HepG2 (cell line): ENCODE measurements at regions not wholly inside any gene's neighbourhood (a gene's known extent, or its start where the extent isn't known, plus 50 kb on each side); places are given as distances from the start of the nearest gene placed in this dataset.

ENCODE experiments used
- ATAC-seq: fragments of 200-7000 bp; cut with Tn5 transposase; 3 replicates; pipeline ENCODE4 v1.9.1; 2020; ENCODE audit warnings: mild to moderate bottlenecking, moderate library complexity
- BruUV-seq: library from RNA; stranded (reverse); fragments of 400-500 nt; replicated peaks from 2 replicates; lab custom pipeline; 2021; lab: Mats Ljungman, UMichigan
- CTCF ChIA-PET: fragments of 300-600 bp; formaldehyde crosslinking; extraction: SDS; loops from one replicate; lab custom pipeline; 2021; ENCODE audit warnings: low total read pairs, inconsistent platforms, low intra/inter-chr PET ratio; lab: Yijun Ruan, JAX
- POLR2A ChIA-PET: fragments of 350-600 bp; sonication (Branson Sonifier 250); formaldehyde crosslinking; loops from one replicate; lab custom pipeline; 2020; ENCODE audit warnings: antibody characterized with exemption, inconsistent platforms; lab: Yijun Ruan, JAX
- DNase-seq: peaks from one replicate; pipeline ENCODE4 v3.0.0-alpha.2; 2015; ENCODE audit warnings: low spot score
- FAIRE-seq: peaks from 3 replicates; lab custom pipeline; 2011; peaks lifted over from hg19 to GRCh38; lab: Jason Lieb, UNC
- H2AFZ ChIP-seq: one replicate; pipeline ENCODE4 v1.6.1; 2011; ENCODE audit warnings: low read length, inconsistent platforms
- H3K27ac ChIP-seq: fragments of 300-600 bp; 3 replicates; pipeline ENCODE4 v1.8.0; 2011; ENCODE audit warnings: mixed run types, mild to moderate bottlenecking, mixed read lengths, low read length, inconsistent platforms; ENCODE audit not compliant: insufficient read depth; ENCODE audit errors: extremely low read length
- H3K27me3 ChIP-seq, 2 experiments: fragments of 200-600 bp in 1 of 2; 2 replicates in 1 of 2; 3 replicates in 1 of 2; pipeline versions ENCODE4 v1.6.0 to v1.8.0; 2011; ENCODE audit warnings: low read length in 2 of 2, mild to moderate bottlenecking in 2 of 2, moderate library complexity in 2 of 2, inconsistent platforms in 1 of 2; ENCODE audit not compliant: insufficient read depth in 2 of 2, control insufficient read depth in 1 of 2
- H3K36me3 ChIP-seq, 2 experiments: fragments of 200-600 bp in 1 of 2; replicated peaks in 1 of 2; 2 replicates in 1 of 2; 3 replicates in 1 of 2; pipeline versions ENCODE4 v1.5.1 to v1.8.0; 2011; ENCODE audit warnings: low read length in 2 of 2, inconsistent platforms in 1 of 2; ENCODE audit not compliant: insufficient read depth in 2 of 2, control insufficient read depth in 1 of 2
- H3K4me1 ChIP-seq: 2 replicates; pipeline ENCODE4 v1.5.1; 2012; ENCODE audit warnings: low read length, inconsistent platforms; ENCODE audit not compliant: insufficient read depth
- H3K4me2 ChIP-seq: 2 replicates; pipeline ENCODE4 v1.6.0; 2011; ENCODE audit warnings: low read depth, low read length, inconsistent platforms
- H3K4me3 ChIP-seq, 3 experiments: fragments of 200-600 bp in 1 of 3; sonication (generic), shearing (Covaris generic) in 1 of 3; replicated peaks in 1 of 3; 2 replicates each; pipeline ENCODE4 v1.5.1; 2011 to 2016; ENCODE audit warnings: low read length in 3 of 3, inconsistent platforms in 2 of 3, low read depth in 2 of 3, mild to moderate bottlenecking in 2 of 3, control low read depth in 1 of 3, mixed read lengths in 1 of 3; ENCODE audit not compliant: insufficient read depth in 1 of 3
- H3K79me2 ChIP-seq: one replicate; pipeline ENCODE4 v1.6.1; 2011; ENCODE audit warnings: low read length, inconsistent platforms; ENCODE audit not compliant: insufficient read depth
- H3K9ac ChIP-seq: 2 replicates; pipeline ENCODE4 v1.6.0; 2011; ENCODE audit warnings: mild to moderate bottlenecking, low read depth, low read length, inconsistent platforms; ENCODE audit not compliant: insufficient read depth
- H3K9me3 ChIP-seq: 2 replicates; pipeline ENCODE4 v1.5.1; 2012; ENCODE audit warnings: mild to moderate bottlenecking, low read length
- H4K20me1 ChIP-seq: 2 replicates; pipeline ENCODE4 v1.6.0; 2011; ENCODE audit warnings: inconsistent platforms, mild to moderate bottlenecking, low read length, moderate library complexity; ENCODE audit not compliant: insufficient read depth
- AGO1 ChIP-seq: fragments of 200-400 bp; formaldehyde crosslinking; IDR thresholded peaks from 2 replicates; pipeline ENCODE4 v1.6.1; 2017; ENCODE audit warnings: mild to moderate bottlenecking, low read depth, low read length, moderate library complexity; ENCODE audit not compliant: poor library complexity, severe bottlenecking
- AHDC1 ChIP-seq: sonication (generic); formaldehyde crosslinking; IDR thresholded peaks from 2 replicates; pipeline ENCODE4 v1.5.1; 2020; ENCODE audit warnings: mild to moderate bottlenecking, missing genetic modification reagents, borderline replicate concordance
- ZFYVE20 ChIP-seq: sonication (generic); formaldehyde crosslinking; IDR thresholded peaks from 2 replicates; pipeline ENCODE4 v1.8.0; 2023; ENCODE audit warnings: low read depth, mild to moderate bottlenecking, moderate library complexity, missing genetic modification reagents, borderline replicate concordance
- ZSCAN20 ChIP-seq: sonication (generic); formaldehyde crosslinking; IDR thresholded peaks from 2 replicates; pipeline ENCODE4 v1.4.0; 2020; ENCODE audit warnings: missing genetic modification reagents, mild to moderate bottlenecking, borderline replicate concordance
- WGBS: methylation state at CpG from one replicate; pipeline ENCODE4 v1.1.6; 2017; ENCODE audit warnings: low lambda C conversion rate; 5-methylcytosine and 5-hydroxymethylcytosine counted together
- in situ Hi-C: cut with HindIII; loops from 2 replicates; pipeline ENCODE4 v1.10.0; 2017; ENCODE audit warnings: low pct_unique_long_range_greater_than_20kb; ENCODE audit not compliant: extremely low pct_ligation_motif_present
- intact Hi-C: fragments of 100-400 bp; cut with micrococcal nuclease; formaldehyde crosslinking; loops from one replicate; pipeline ENCODE4 v1.10.0; 2022; ENCODE audit not compliant: unreplicated experiment

DNA sequence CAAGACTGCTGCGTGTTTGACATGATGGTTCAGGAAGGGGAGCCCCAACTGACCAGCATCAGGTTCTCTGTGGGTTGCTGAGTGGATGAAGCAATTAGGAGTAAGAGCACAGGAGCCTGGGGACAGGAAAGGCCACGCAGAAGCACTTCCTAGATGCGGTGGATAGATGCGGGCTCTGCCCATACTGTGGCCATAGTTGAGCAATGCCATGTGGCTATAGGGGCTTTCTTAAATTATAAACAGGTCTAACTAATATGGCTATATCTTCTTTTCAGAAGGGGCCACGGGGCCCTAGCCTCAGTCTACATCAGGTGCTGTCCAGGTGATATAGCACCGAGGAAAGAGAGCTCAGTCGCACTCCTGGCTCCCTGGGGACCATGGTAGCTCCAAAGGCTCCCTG lies 198.6 kb downstream of the GADD45G start:
- no TSS peak for BruUV-seq
- CTCF ChIA-PET = no interaction called here

More for the DNA sequence above, 198.6 kb downstream of the GADD45G start:
- WGBS = 56% methylated on average over 4 of the region's 7 CpGs
- Histone ChIP-seq H3K4me1 (no peaks in the 10 kb centered on the region), H2AFZ (no peak overlapping the region), H3K79me2 (no peaks in the 10 kb centered on the region), H3K27ac (no peak overlapping the region), H3K27me3 (0 out of 5 replicates have a peak, but pooled peaks cover 0 to 3% of the 10 kb centered on the region in 2 experiments), H3K9me3 (no peaks in the 10 kb centered on the region), H3K4me2 (no peak overlapping the region), H3K9ac (no peak overlapping the region), H3K4me3 (no peak overlapping the region), H3K36me3 (no peaks in the 10 kb centered on the region), H4K20me1 (no peaks in the 10 kb centered on the region)
- no peak for ATAC-seq
- no peak for TF ChIP-seq AGO1
- TF ChIP-seq ZFYVE20 = no peak
- TF ChIP-seq ZSCAN20 = no peak
- TF ChIP-seq AHDC1 (CRISPR knock-in tag) = no peak
- intact Hi-C loops (no loop called here), in situ Hi-C loops (no loop called here)
- no peak for FAIRE-seq
- DNase-seq = no peak
- POLR2A ChIA-PET = no interaction called here
